H9 (cell line): ENCODE measurements at regions not wholly inside any gene's neighbourhood (a gene's known extent, or its start where the extent isn't known, plus 50 kb on each side); places are given as distances from the start of the nearest gene placed in this dataset.

Source experiments
- DNase-seq: peaks from one replicate; pipeline ENCODE4 v3.0.0-alpha.2; 2017
- H2AFZ ChIP-seq: one replicate; pipeline ENCODE4 v1.6.1; 2013; ENCODE audit warnings: mild to moderate bottlenecking, low read length, control low read depth, moderate library complexity
- H2AK5ac ChIP-seq: 2 replicates; pipeline ENCODE4 v1.6.1; 2013; ENCODE audit warnings: low read length, control low read depth, mixed read lengths; ENCODE audit not compliant: insufficient read length
- H2BK120ac ChIP-seq: one replicate; pipeline ENCODE4 v1.6.1; 2013; ENCODE audit warnings: low read depth, mild to moderate bottlenecking, low read length, control low read depth, inconsistent platforms; ENCODE audit not compliant: poor library complexity, severe bottlenecking
- H2BK12ac ChIP-seq: 2 replicates; pipeline ENCODE4 v1.6.1; 2013; ENCODE audit warnings: low read length, control low read depth, mixed read lengths, low read depth; ENCODE audit not compliant: insufficient read length
- H2BK15ac ChIP-seq: 2 replicates; pipeline ENCODE4 v1.6.1; 2013; ENCODE audit warnings: low read depth, low read length, control low read depth
- H2BK20ac ChIP-seq: one replicate; pipeline ENCODE4 v1.6.1; 2013; ENCODE audit warnings: low read depth, mild to moderate bottlenecking, low read length, control low read depth, inconsistent platforms; ENCODE audit not compliant: poor library complexity, severe bottlenecking
- H2BK5ac ChIP-seq: 2 replicates; pipeline ENCODE4 v1.6.1; 2013; ENCODE audit warnings: low read length, control low read depth, mixed read lengths; ENCODE audit not compliant: insufficient read length
- H3K14ac ChIP-seq: 2 replicates; pipeline ENCODE4 v1.6.1; 2013; ENCODE audit warnings: low read length, control low read depth; ENCODE audit not compliant: insufficient read depth
- H3K18ac ChIP-seq: 2 replicates; pipeline ENCODE4 v1.6.1; 2013; ENCODE audit warnings: low read depth, mild to moderate bottlenecking, mixed read lengths, low read length, control low read depth; ENCODE audit not compliant: insufficient read length
- H3K23ac ChIP-seq: 2 replicates; pipeline ENCODE4 v1.6.1; 2013; ENCODE audit warnings: low read length, control low read depth, mixed read lengths, low read depth; ENCODE audit not compliant: insufficient read length
- H3K23me2 ChIP-seq: 2 replicates; pipeline ENCODE4 v1.6.1; 2013; ENCODE audit warnings: low read depth, mild to moderate bottlenecking, mixed read lengths, low read length, control low read depth; ENCODE audit not compliant: insufficient read length, poor library complexity, severe bottlenecking
- H3K27ac ChIP-seq: 2 replicates; pipeline ENCODE4 v1.5.1; 2013; ENCODE audit warnings: low read length, control low read depth, mixed read lengths, low read depth; ENCODE audit not compliant: insufficient read length
- H3K27me3 ChIP-seq: 2 replicates; pipeline ENCODE4 v1.6.1; 2013; ENCODE audit warnings: low read length, control low read depth, inconsistent platforms; ENCODE audit not compliant: insufficient read depth
- H3K4ac ChIP-seq: 2 replicates; pipeline ENCODE4 v1.6.1; 2013; ENCODE audit warnings: low read depth, mild to moderate bottlenecking, control low read depth, inconsistent platforms, low read length, moderate library complexity
- H3K4me1 ChIP-seq: 2 replicates; pipeline ENCODE4 v1.6.1; 2013; ENCODE audit warnings: low read length, control low read depth, inconsistent platforms; ENCODE audit not compliant: insufficient read depth
- H3K4me2 ChIP-seq: 2 replicates; pipeline ENCODE4 v1.6.1; 2013; ENCODE audit warnings: low read length, control low read depth, mixed read lengths; ENCODE audit not compliant: insufficient read length, insufficient read depth
- H3K56ac ChIP-seq: 2 replicates; pipeline ENCODE4 v1.6.1; 2013; ENCODE audit warnings: low read depth, mild to moderate bottlenecking, mixed read lengths, low read length, control low read depth; ENCODE audit not compliant: insufficient read length
- H3K79me1 ChIP-seq: 2 replicates; pipeline ENCODE4 v1.6.1; 2013; ENCODE audit warnings: low read depth, mild to moderate bottlenecking, moderate library complexity, low read length, control low read depth, inconsistent platforms; ENCODE audit not compliant: insufficient read depth, poor library complexity, severe bottlenecking
- H3K79me2 ChIP-seq: 2 replicates; pipeline ENCODE4 v1.6.1; 2013; ENCODE audit warnings: low read length, control low read depth, inconsistent platforms; ENCODE audit not compliant: insufficient read depth
- H3K9ac ChIP-seq: 2 replicates; pipeline ENCODE4 v1.6.1; 2013; ENCODE audit warnings: low read length, control low read depth, mixed read lengths; ENCODE audit not compliant: insufficient read length; ENCODE audit errors: extremely low read depth
- H3K9me3 ChIP-seq: one replicate; pipeline ENCODE4 v1.6.1; 2013; ENCODE audit warnings: low read depth, low read length, inconsistent platforms; ENCODE audit not compliant: control insufficient read depth
- H3T11ph ChIP-seq: one replicate; pipeline ENCODE4 v1.6.1; 2013; ENCODE audit warnings: mild to moderate bottlenecking, low read length, control low read depth, inconsistent platforms
- H4K20me1 ChIP-seq: one replicate; pipeline ENCODE4 v1.6.1; 2013; ENCODE audit not compliant: control insufficient read depth, insufficient read length, insufficient read depth
- H4K5ac ChIP-seq: 2 replicates; pipeline ENCODE4 v1.6.1; 2013; ENCODE audit warnings: low read depth, mild to moderate bottlenecking, mixed read lengths, low read length, control low read depth; ENCODE audit not compliant: insufficient read length
- H4K8ac ChIP-seq: replicated peaks from 2 replicates; pipeline ENCODE4 v1.6.1; 2013; ENCODE audit warnings: low read length, control low read depth, mixed read lengths, low read depth; ENCODE audit not compliant: insufficient read length
- H4K91ac ChIP-seq: 2 replicates; pipeline ENCODE4 v1.6.1; 2013; ENCODE audit warnings: low read depth, mild to moderate bottlenecking, moderate library complexity, mixed read lengths, low read length, control low read depth; ENCODE audit not compliant: insufficient read length
- H3K27ac Mint-ChIP-seq, 3 experiments: 2 replicates in 2 of 3; 3 replicates in 1 of 3; pipeline ENCODE4 v1.8.0; 2020 to 2021; ENCODE audit warnings: mixed read lengths in 3 of 3, mild to moderate bottlenecking in 1 of 3, moderate library complexity in 1 of 3
- H3K27me3 Mint-ChIP-seq: 2 replicates; pipeline ENCODE4 v1.8.0; 2021; ENCODE audit warnings: low read depth, mild to moderate bottlenecking, moderate library complexity, mixed read lengths
- H3K36me3 Mint-ChIP-seq, 3 experiments: 2 replicates in 2 of 3; 3 replicates in 1 of 3; pipeline ENCODE4 v1.8.0; 2020 to 2021; ENCODE audit warnings: low read depth in 3 of 3, mixed read lengths in 3 of 3; ENCODE audit not compliant: insufficient read depth in 1 of 3
- H3K4me1 Mint-ChIP-seq, 2 experiments: 2 replicates each; pipeline ENCODE4 v1.8.0; 2020; ENCODE audit warnings: mixed read lengths in 2 of 2
- H3K4me3 Mint-ChIP-seq, 2 experiments: 2 replicates in 1 of 2; 3 replicates in 1 of 2; pipeline ENCODE4 v1.8.0; 2020 to 2021; ENCODE audit warnings: mild to moderate bottlenecking in 2 of 2, mixed read lengths in 2 of 2, moderate library complexity in 1 of 2
- H3K9me3 Mint-ChIP-seq, 2 experiments: 2 replicates in 1 of 2; 3 replicates in 1 of 2; pipeline ENCODE4 v1.8.0; 2020; ENCODE audit warnings: mild to moderate bottlenecking in 2 of 2, mixed read lengths in 2 of 2, moderate library complexity in 1 of 2
- CTCF ChIP-seq: fragments of 200-600 bp; sonication (generic); conservative IDR thresholded peaks from 3 replicates; pipeline ENCODE4 v1.8.0; 2021; ENCODE audit warnings: antibody characterized with exemption, mild to moderate bottlenecking
- WGBS: extraction: QIAGEN DNeasy Blood & Tissue Kit; methylation state at CpG from one replicate; pipeline ENCODE4 v1.1.7; 2013; ENCODE audit warnings: missing lambda C conversion rate, low lambda C conversion rate, mixed read lengths; ENCODE audit not compliant: insufficient read length; ENCODE audit errors: extremely low coverage; 5-methylcytosine and 5-hydroxymethylcytosine counted together

- Histone ChIP-seq H3K18ac (no peak overlapping the region), H3K56ac (no peak overlapping the region), H2BK12ac (no peak overlapping the region), H2BK120ac (no peak overlapping the region), H3K23me2 (no peaks in the 10 kb centered on the region), H3K9ac (no peak overlapping the region), H3K23ac (no peak overlapping the region), H3K79me1 (no peaks in the 10 kb centered on the region), H3K27ac (no peak overlapping the region), H2AK5ac (no peak overlapping the region), H3K4me1 (no peaks in the 10 kb centered on the region), H2BK15ac (no peak overlapping the region), H4K20me1 (no peaks in the 10 kb centered on the region), H4K8ac (no peak overlapping the region), H3K9me3 (no peaks in the 10 kb centered on the region), H3K79me2 (no peaks in the 10 kb centered on the region), H3K4me2 (no peak overlapping the region), H2AFZ (no peak overlapping the region), H2BK20ac (no peak overlapping the region), H3K4ac (no peak overlapping the region), H4K91ac (no peak overlapping the region), H3K27me3 (no peaks in the 10 kb centered on the region), H3K14ac (no peak overlapping the region), H2BK5ac (no peak overlapping the region), H3T11ph (no peak overlapping the region), H4K5ac (no peak overlapping the region)
- TF ChIP-seq CTCF, result peak; percentile 56
- H3K4me3 Mint-ChIP-seq, result no peak overlapping the region
- no CpG with 5 or more reads among the region's 2 CpGs for WGBS
- peaks cover 0 to 3% (median 0%) of the 10 kb centered on the region in 3 experiments; a peak in 2 of 7 replicates for H3K36me3 Mint-ChIP-seq
- no peak for DNase-seq
- H3K27me3 Mint-ChIP-seq, result peaks cover 32% of the 10 kb centered on the region
- peaks cover 5 to 8% of the 10 kb centered on the region in 2 experiments; a peak in 4 of 5 replicates for H3K9me3 Mint-ChIP-seq
- H3K4me1 Mint-ChIP-seq, result no peaks in the 10 kb centered on the region
- no peak overlapping the region for H3K27ac Mint-ChIP-seq
These were observed 631.8 kb downstream of the AJAP1 start for GRCh38 chr1:5286244-5286643.
